ENCODE measurements at regions not wholly inside any gene's neighbourhood (a gene's known extent, or its start where the extent isn't known, plus 50 kb on each side); places are given as distances from the start of the nearest gene placed in this dataset.
"Not testable (repeated sequence)": the region's sequence is repeated elsewhere in the genome, so short reads cannot be mapped to it uniquely, and the experiment has no call there.

GRCh38 chr14:88064841-88065240, 59.9 kb downstream of the GPR65 start:
- Mint-ChIP-seq H3K27ac (no peak overlapping the region), H3K4me1 (ENCODE audit: low read depth) (no peaks in the 10 kb centered on the region), H3K9me3 (peaks cover 8% of the 10 kb centered on the region), H3K4me3 (no peak overlapping the region), H3K27me3 (ENCODE audit: low read depth) (peaks cover 6% of the 10 kb centered on the region), H3K36me3 (ENCODE audit: low read depth) (no peaks in the 10 kb centered on the region)
- DNase-seq (ENCODE audit: low spot score), result no peak

GRCh38 chr14:88069677-88070076, 64.7 kb downstream of the GPR65 start:
- H3K4me3 Mint-ChIP-seq, result no peak overlapping the region
- H3K36me3 Mint-ChIP-seq (ENCODE audit: low read depth), result no peaks in the 10 kb centered on the region
- no peak for DNase-seq (ENCODE audit: low spot score)
- H3K9me3 Mint-ChIP-seq, result peaks cover 23% of the 10 kb centered on the region
- no peak overlapping the region for H3K27ac Mint-ChIP-seq
- no peaks in the 10 kb centered on the region for H3K4me1 Mint-ChIP-seq (ENCODE audit: low read depth)
- peaks cover 22% of the 10 kb centered on the region for H3K27me3 Mint-ChIP-seq (ENCODE audit: low read depth)

GRCh38 chr14:88075269-88075981, 70.5 kb downstream of the GPR65 start:
- Mint-ChIP-seq H3K27ac (no peak overlapping the region), H3K36me3 (ENCODE audit: low read depth) (no peaks in the 10 kb centered on the region), H3K27me3 (ENCODE audit: low read depth) (peaks cover 26% of the 10 kb centered on the region), H3K9me3 (peaks cover 9% of the 10 kb centered on the region), H3K4me1 (ENCODE audit: low read depth) (no peaks in the 10 kb centered on the region), H3K4me3 (no peak overlapping the region)
- DNase-seq (ENCODE audit: low spot score), result no peak

- Mint-ChIP-seq H3K36me3 (ENCODE audit: low read depth) (no peaks in the 10 kb centered on the region), H3K4me1 (ENCODE audit: low read depth) (no peaks in the 10 kb centered on the region), H3K27ac (no peak overlapping the region), H3K27me3 (ENCODE audit: low read depth) (peaks cover 7% of the 10 kb centered on the region), H3K9me3 (no peaks in the 10 kb centered on the region), H3K4me3 (no peak overlapping the region)
- no peak for DNase-seq (ENCODE audit: low spot score)
Observed at GRCh38 chr14:88078525-88078924, 73.6 kb downstream of the GPR65 start.

GRCh38 chr14:88079624-88080023, 74.7 kb downstream of the GPR65 start:
- H3K9me3 Mint-ChIP-seq, result no peaks in the 10 kb centered on the region
- H3K27me3 Mint-ChIP-seq (ENCODE audit: low read depth), result peaks cover 7% of the 10 kb centered on the region
- no peak overlapping the region for H3K4me3 Mint-ChIP-seq
- H3K4me1 Mint-ChIP-seq (ENCODE audit: low read depth), result no peaks in the 10 kb centered on the region
- H3K27ac Mint-ChIP-seq, result no peak overlapping the region
- no peak for DNase-seq (ENCODE audit: low spot score)
- no peaks in the 10 kb centered on the region for H3K36me3 Mint-ChIP-seq (ENCODE audit: low read depth)

- Mint-ChIP-seq H3K27ac (no peak overlapping the region), H3K36me3 (ENCODE audit: low read depth) (no peaks in the 10 kb centered on the region), H3K4me1 (ENCODE audit: low read depth) (no peaks in the 10 kb centered on the region), H3K9me3 (no peaks in the 10 kb centered on the region), H3K4me3 (no peak overlapping the region), H3K27me3 (ENCODE audit: low read depth) (no peaks in the 10 kb centered on the region)
- no peak for DNase-seq (ENCODE audit: low spot score)
Observed at GRCh38 chr14:88085736-88086135, 80.8 kb downstream of the GPR65 start.

GRCh38 chr14:88089445-88089844, 84.5 kb downstream of the GPR65 start:
- DNase-seq (ENCODE audit: low spot score), result no peak
- H3K4me3 Mint-ChIP-seq, result no peak overlapping the region

GRCh38 chr14:88092529-88092928, 87.6 kb downstream of the GPR65 start:
- Mint-ChIP-seq H3K4me1 (ENCODE audit: low read depth) (no peaks in the 10 kb centered on the region), H3K27ac (no peak overlapping the region), H3K9me3 (no peaks in the 10 kb centered on the region), H3K36me3 (ENCODE audit: low read depth) (no peaks in the 10 kb centered on the region), H3K27me3 (ENCODE audit: low read depth) (peaks cover 8% of the 10 kb centered on the region), H3K4me3 (no peak overlapping the region)
- no peak for DNase-seq (ENCODE audit: low spot score)

More at GRCh38 chr14:88089445-88089844, 84.5 kb downstream of the GPR65 start:
- Mint-ChIP-seq H3K9me3 (no peaks in the 10 kb centered on the region), H3K4me1 (ENCODE audit: low read depth) (no peaks in the 10 kb centered on the region), H3K27me3 (ENCODE audit: low read depth) (peaks cover 1% of the 10 kb centered on the region), H3K27ac (no peak overlapping the region), H3K36me3 (ENCODE audit: low read depth) (no peaks in the 10 kb centered on the region)

GRCh38 chr14:88095791-88096190, 90.9 kb downstream of the GPR65 start:
- H3K27me3 Mint-ChIP-seq (ENCODE audit: low read depth), result peaks cover 9% of the 10 kb centered on the region
- no peak overlapping the region for H3K4me3 Mint-ChIP-seq
- H3K36me3 Mint-ChIP-seq (ENCODE audit: low read depth), result no peaks in the 10 kb centered on the region
- no peaks in the 10 kb centered on the region for H3K9me3 Mint-ChIP-seq
- no peak overlapping the region for H3K27ac Mint-ChIP-seq
- H3K4me1 Mint-ChIP-seq (ENCODE audit: low read depth), result no peaks in the 10 kb centered on the region
- no peak for DNase-seq (ENCODE audit: low spot score)

GRCh38 chr14:88098163-88098562, 93.2 kb downstream of the GPR65 start:
- H3K36me3 Mint-ChIP-seq (ENCODE audit: low read depth), result no peaks in the 10 kb centered on the region
- no peak overlapping the region for H3K4me3 Mint-ChIP-seq
- no peak overlapping the region for H3K27ac Mint-ChIP-seq
- no peak for DNase-seq (ENCODE audit: low spot score)
- H3K9me3 Mint-ChIP-seq, result no peaks in the 10 kb centered on the region
- no peaks in the 10 kb centered on the region for H3K4me1 Mint-ChIP-seq (ENCODE audit: low read depth)
- peaks cover 9% of the 10 kb centered on the region for H3K27me3 Mint-ChIP-seq (ENCODE audit: low read depth)

- no peaks in the 10 kb centered on the region for H3K36me3 Mint-ChIP-seq (ENCODE audit: low read depth)
- no peaks in the 10 kb centered on the region for H3K4me1 Mint-ChIP-seq (ENCODE audit: low read depth)
- H3K9me3 Mint-ChIP-seq, result peaks cover 22% of the 10 kb centered on the region
- no peaks in the 10 kb centered on the region for H3K27me3 Mint-ChIP-seq (ENCODE audit: low read depth)
- H3K4me3 Mint-ChIP-seq, result no peak overlapping the region
- H3K27ac Mint-ChIP-seq, result no peak overlapping the region
- no peak for DNase-seq (ENCODE audit: low spot score)
Observed at GRCh38 chr14:88104710-88105109, 99.8 kb downstream of the GPR65 start.

GRCh38 chr14:88106377-88106776, 101.4 kb downstream of the GPR65 start:
- Mint-ChIP-seq H3K4me3 (no peak overlapping the region), H3K36me3 (ENCODE audit: low read depth) (no peaks in the 10 kb centered on the region), H3K9me3 (peaks cover 22% of the 10 kb centered on the region), H3K27me3 (ENCODE audit: low read depth) (no peaks in the 10 kb centered on the region), H3K4me1 (ENCODE audit: low read depth) (no peaks in the 10 kb centered on the region), H3K27ac (no peak overlapping the region)
- no peak for DNase-seq (ENCODE audit: low spot score)

GRCh38 chr14:88127669-88128068, 122.7 kb downstream of the GPR65 start:
- H3K4me3 Mint-ChIP-seq; H3K36me3 Mint-ChIP-seq (ENCODE audit: low read depth); DNase-seq (ENCODE audit: low spot score); H3K9me3 Mint-ChIP-seq; H3K27ac Mint-ChIP-seq: not testable (repeated sequence)
- Mint-ChIP-seq H3K27me3 (ENCODE audit: low read depth) (peaks cover 13% of the 10 kb centered on the region), H3K4me1 (ENCODE audit: low read depth) (peaks cover 11% of the 10 kb centered on the region)

GRCh38 chr14:88128816-88129215, 123.9 kb downstream of the GPR65 start:
- no peaks in the 10 kb centered on the region for H3K9me3 Mint-ChIP-seq
- H3K36me3 Mint-ChIP-seq (ENCODE audit: low read depth), result no peaks in the 10 kb centered on the region
- H3K27me3 Mint-ChIP-seq (ENCODE audit: low read depth), result peaks cover 13% of the 10 kb centered on the region
- DNase-seq (ENCODE audit: low spot score), result no peak
- peaks cover 11% of the 10 kb centered on the region for H3K4me1 Mint-ChIP-seq (ENCODE audit: low read depth)
- H3K27ac Mint-ChIP-seq, result no peak overlapping the region
- H3K4me3 Mint-ChIP-seq, result no peak overlapping the region
